G401.6 (cell line): ENCODE measurements at regions not wholly inside any gene's neighbourhood (a gene's known extent, or its start where the extent isn't known, plus 50 kb on each side); places are given as distances from the start of the nearest gene placed in this dataset.
A peak's percentile ranks its signal among the peaks of the same experiment; 100 is the strongest.

Experiments used
- FAIRE-seq: peaks from 2 replicates; lab custom pipeline; 2012; peaks lifted over from hg19 to GRCh38; lab: Jason Lieb, UNC

- FAIRE-seq = no peak
Observed at GRCh38 chr2:176544557-176544956, 275.3 kb downstream of the MTX2 start.

- FAIRE-seq = no peak
Observed at GRCh38 chr2:176544991-176545956, 276.0 kb downstream of the MTX2 start.

GRCh38 chr2:176546550-176546949, 277.3 kb downstream of the MTX2 start:
- no peak for FAIRE-seq

GRCh38 chr2:176552501-176553135, 283.4 kb downstream of the MTX2 start:
- no peak for FAIRE-seq

- no peak for FAIRE-seq
Observed at GRCh38 chr2:176553685-176554100, 284.5 kb downstream of the MTX2 start.

GRCh38 chr2:176554101-176555048, 285.1 kb downstream of the MTX2 start:
- FAIRE-seq = peak; percentile 62

- FAIRE-seq = no peak
Observed at GRCh38 chr2:176555112-176555511, 285.9 kb downstream of the MTX2 start.

- FAIRE-seq = no peak
Observed at GRCh38 chr2:176555781-176556180, 286.5 kb downstream of the MTX2 start.

- no peak for FAIRE-seq
Observed at GRCh38 chr2:176556373-176556772, 287.1 kb downstream of the MTX2 start.

GRCh38 chr2:176557821-176558220, 288.6 kb downstream of the MTX2 start:
- FAIRE-seq = no peak

GRCh38 chr2:176558574-176559140, 289.4 kb downstream of the MTX2 start:
- no peak for FAIRE-seq

- FAIRE-seq = no peak
Observed at GRCh38 chr2:176560296-176560695, 291.1 kb downstream of the MTX2 start.

- no peak for FAIRE-seq
Observed at GRCh38 chr2:176561706-176562105, 292.5 kb downstream of the MTX2 start.

- FAIRE-seq = no peak
Observed at GRCh38 chr2:176562359-176563078, 293.3 kb downstream of the MTX2 start.

- FAIRE-seq = no peak
Observed at GRCh38 chr2:176565641-176566323, 296.5 kb downstream of the MTX2 start.

- no peak for FAIRE-seq
Observed at GRCh38 chr2:176566496-176566895, 297.3 kb downstream of the MTX2 start.

GRCh38 chr2:176566961-176567360, 297.7 kb downstream of the MTX2 start:
- no peak for FAIRE-seq

- no peak for FAIRE-seq
Observed at GRCh38 chr2:176567361-176567760, 298.1 kb downstream of the MTX2 start.

- no peak for FAIRE-seq
Observed at GRCh38 chr2:176569574-176569973, 300.3 kb downstream of the MTX2 start.

GRCh38 chr2:176573612-176574483, 304.6 kb downstream of the MTX2 start:
- no peak for FAIRE-seq
